BLaER1 (cell line): ENCODE measurements at regions not wholly inside any gene's neighbourhood (a gene's known extent, or its start where the extent isn't known, plus 50 kb on each side); places are given as distances from the start of the nearest gene placed in this dataset.

Source experiments
- H3K27ac ChIP-seq: shearing (Covaris generic); formaldehyde crosslinking; 2 replicates; pipeline ENCODE4 v1.8.1; 2022
- H3K27me3 ChIP-seq: shearing (Covaris generic); formaldehyde crosslinking; 2 replicates; pipeline ENCODE4 v1.8.1; 2022
- H3K36me3 ChIP-seq: shearing (Covaris generic); formaldehyde crosslinking; 2 replicates; pipeline ENCODE4 v1.8.1; 2022
- H3K4me1 ChIP-seq: shearing (Covaris generic); formaldehyde crosslinking; 2 replicates; pipeline ENCODE4 v1.8.1; 2022
- H3K4me2 ChIP-seq: shearing (Covaris generic); formaldehyde crosslinking; 2 replicates; pipeline ENCODE4 v1.8.1; 2022
- H3K4me3 ChIP-seq: shearing (Covaris generic); formaldehyde crosslinking; 2 replicates; pipeline ENCODE4 v1.8.1; 2022
- H3K9ac ChIP-seq: shearing (Covaris generic); formaldehyde crosslinking; 2 replicates; pipeline ENCODE4 v1.8.1; 2022
- H3K9me3 ChIP-seq: shearing (Covaris generic); formaldehyde crosslinking; 2 replicates; pipeline ENCODE4 v1.8.1; 2022
- H4K20me1 ChIP-seq: shearing (Covaris generic); formaldehyde crosslinking; 2 replicates; pipeline ENCODE4 v1.8.1; 2022
- Cebpa-rat ChIP-seq: shearing (Covaris generic); IDR thresholded peaks from 2 replicates; pipeline ENCODE4 v1.8.1; 2022

- Histone ChIP-seq H3K9ac (no peak overlapping the region), H4K20me1 (no peaks in the 10 kb centered on the region), H3K27ac (no peak overlapping the region), H3K4me3 (no peak overlapping the region), H3K4me1 (no peaks in the 10 kb centered on the region), H3K27me3 (no peaks in the 10 kb centered on the region), H3K9me3 (peaks cover 26% of the 10 kb centered on the region), H3K4me2 (no peak overlapping the region), H3K36me3 (no peaks in the 10 kb centered on the region)
- no peak for TF ChIP-seq Cebpa-rat
These were observed 89.2 kb downstream of the ZNF365 start for GRCh38 chr10:62463364-62463763.

GRCh38 chr10:62464308-62464707, 90.1 kb downstream of the ZNF365 start:
- Histone ChIP-seq H3K4me1 (no peaks in the 10 kb centered on the region), H3K4me2 (no peak overlapping the region), H3K27ac (no peak overlapping the region), H3K9me3 (peaks cover 26% of the 10 kb centered on the region), H3K27me3 (no peaks in the 10 kb centered on the region), H3K4me3 (no peak overlapping the region), H3K36me3 (no peaks in the 10 kb centered on the region), H3K9ac (no peak overlapping the region), H4K20me1 (no peaks in the 10 kb centered on the region)
- TF ChIP-seq Cebpa-rat = no peak

- Histone ChIP-seq H3K4me3 (no peak overlapping the region), H4K20me1 (no peaks in the 10 kb centered on the region), H3K27me3 (no peaks in the 10 kb centered on the region), H3K4me1 (no peaks in the 10 kb centered on the region), H3K4me2 (no peak overlapping the region), H3K27ac (no peak overlapping the region), H3K9ac (no peak overlapping the region), H3K9me3 (peaks cover 26% of the 10 kb centered on the region), H3K36me3 (no peaks in the 10 kb centered on the region)
- TF ChIP-seq Cebpa-rat = no peak
These were observed 92.4 kb downstream of the ZNF365 start for GRCh38 chr10:62466590-62466989.

- Histone ChIP-seq H3K27me3 (no peaks in the 10 kb centered on the region), H3K9me3 (peaks cover 26% of the 10 kb centered on the region), H3K9ac (no peak overlapping the region), H3K4me2 (no peak overlapping the region), H3K36me3 (no peaks in the 10 kb centered on the region), H4K20me1 (no peaks in the 10 kb centered on the region), H3K4me1 (no peaks in the 10 kb centered on the region), H3K4me3 (no peak overlapping the region), H3K27ac (no peak overlapping the region)
- no peak for TF ChIP-seq Cebpa-rat
These were observed 93.4 kb downstream of the ZNF365 start for GRCh38 chr10:62467527-62467926.

- Histone ChIP-seq H3K4me3 (no peak overlapping the region), H3K27ac (no peak overlapping the region), H3K36me3 (no peaks in the 10 kb centered on the region), H3K9ac (no peak overlapping the region), H3K9me3 (peaks cover 1% of the 10 kb centered on the region), H3K27me3 (no peaks in the 10 kb centered on the region), H4K20me1 (no peaks in the 10 kb centered on the region), H3K4me1 (no peaks in the 10 kb centered on the region), H3K4me2 (no peak overlapping the region)
- no peak for TF ChIP-seq Cebpa-rat
These were observed 97.5 kb downstream of the ZNF365 start for GRCh38 chr10:62471711-62472110.

- no peak overlapping the region for H3K9ac ChIP-seq
- no peaks in the 10 kb centered on the region for H4K20me1 ChIP-seq
- no peak for TF ChIP-seq Cebpa-rat
- H3K9me3 ChIP-seq = no peaks in the 10 kb centered on the region
- H3K36me3 ChIP-seq = no peaks in the 10 kb centered on the region
- no peak overlapping the region for H3K4me2 ChIP-seq
- H3K27me3 ChIP-seq = no peaks in the 10 kb centered on the region
- H3K27ac ChIP-seq = no peak overlapping the region
- no peaks in the 10 kb centered on the region for H3K4me1 ChIP-seq
- no peak overlapping the region for H3K4me3 ChIP-seq
These were observed 99.1 kb downstream of the ZNF365 start for GRCh38 chr10:62473241-62473640.

GRCh38 chr10:62475551-62475950, 101.4 kb downstream of the ZNF365 start:
- Histone ChIP-seq H3K4me1 (no peaks in the 10 kb centered on the region), H3K9me3 (no peaks in the 10 kb centered on the region)
- no peak for TF ChIP-seq Cebpa-rat

GRCh38 chr10:62479523-62479922, 105.4 kb downstream of the ZNF365 start:
- TF ChIP-seq Cebpa-rat = no peak
- Histone ChIP-seq H3K4me3 (no peak overlapping the region), H3K36me3 (no peaks in the 10 kb centered on the region), H3K9me3 (no peaks in the 10 kb centered on the region), H3K27ac (no peak overlapping the region), H4K20me1 (no peaks in the 10 kb centered on the region), H3K27me3 (no peaks in the 10 kb centered on the region), H3K4me2 (no peak overlapping the region), H3K4me1 (no peaks in the 10 kb centered on the region), H3K9ac (no peak overlapping the region)

More at GRCh38 chr10:62475551-62475950, 101.4 kb downstream of the ZNF365 start:
- Histone ChIP-seq H3K27me3 (no peaks in the 10 kb centered on the region), H3K4me2 (no peak overlapping the region), H3K4me3 (no peak overlapping the region), H3K27ac (no peak overlapping the region), H4K20me1 (no peaks in the 10 kb centered on the region), H3K36me3 (no peaks in the 10 kb centered on the region), H3K9ac (no peak overlapping the region)

- TF ChIP-seq Cebpa-rat = no peak
- H3K9ac ChIP-seq = no peak overlapping the region
- no peaks in the 10 kb centered on the region for H3K27me3 ChIP-seq
- no peaks in the 10 kb centered on the region for H4K20me1 ChIP-seq
- H3K4me3 ChIP-seq = no peak overlapping the region
- no peak overlapping the region for H3K27ac ChIP-seq
- H3K36me3 ChIP-seq = no peaks in the 10 kb centered on the region
- H3K4me1 ChIP-seq = no peaks in the 10 kb centered on the region
- H3K4me2 ChIP-seq = no peak overlapping the region
- no peaks in the 10 kb centered on the region for H3K9me3 ChIP-seq
These were observed 106.0 kb downstream of the ZNF365 start for GRCh38 chr10:62480196-62480595.

- Histone ChIP-seq H3K36me3 (no peaks in the 10 kb centered on the region), H3K9ac (no peak overlapping the region), H3K27me3 (no peaks in the 10 kb centered on the region), H4K20me1 (no peaks in the 10 kb centered on the region), H3K4me2 (no peak overlapping the region), H3K27ac (no peak overlapping the region), H3K4me3 (no peak overlapping the region), H3K9me3 (no peaks in the 10 kb centered on the region), H3K4me1 (no peaks in the 10 kb centered on the region)
- TF ChIP-seq Cebpa-rat = no peak
These were observed 108.4 kb downstream of the ZNF365 start for GRCh38 chr10:62482581-62482980.

GRCh38 chr10:62491597-62491996, 117.4 kb downstream of the ZNF365 start:
- H3K9ac ChIP-seq = no peak overlapping the region
- no peaks in the 10 kb centered on the region for H3K4me1 ChIP-seq
- no peak overlapping the region for H3K27ac ChIP-seq
- no peaks in the 10 kb centered on the region for H3K36me3 ChIP-seq
- H4K20me1 ChIP-seq = no peaks in the 10 kb centered on the region
- H3K9me3 ChIP-seq = no peaks in the 10 kb centered on the region
- no peaks in the 10 kb centered on the region for H3K27me3 ChIP-seq
- no peak overlapping the region for H3K4me3 ChIP-seq
- no peak overlapping the region for H3K4me2 ChIP-seq
- no peak for TF ChIP-seq Cebpa-rat
